ENCODE measurements at regions not wholly inside any gene's neighbourhood (a gene's known extent, or its start where the extent isn't known, plus 50 kb on each side); places are given as distances from the start of the nearest gene placed in this dataset.

DNA sequence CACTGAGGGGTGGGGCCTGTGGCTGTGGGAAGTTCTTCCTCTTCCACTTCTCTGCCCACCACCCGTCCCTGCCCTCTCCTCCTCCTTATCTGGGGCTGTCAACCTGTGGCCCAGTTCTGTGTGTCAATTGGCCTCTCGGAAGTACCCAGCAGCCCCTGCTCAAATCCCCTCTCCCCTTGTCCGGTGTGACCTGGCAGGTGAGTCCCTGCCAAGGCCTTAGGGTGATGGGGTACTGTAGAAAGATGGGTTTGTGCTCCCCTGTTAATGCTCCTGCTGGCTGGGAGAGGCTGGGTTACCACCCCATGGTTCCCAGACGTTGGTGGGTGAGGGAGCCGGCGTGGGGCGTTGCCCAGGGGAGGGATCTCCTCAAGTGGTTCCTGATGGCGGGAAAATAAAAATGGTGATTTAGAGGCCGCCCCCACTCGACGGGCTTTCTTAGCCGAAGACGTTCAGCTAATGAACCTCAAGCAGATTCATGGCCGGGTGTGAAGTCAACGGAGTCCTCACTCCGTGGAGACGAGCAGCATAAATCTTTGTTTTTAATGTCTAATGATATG, 141.2 kb downstream of the URI1 start:
- no peak for DNase-seq

DNA sequence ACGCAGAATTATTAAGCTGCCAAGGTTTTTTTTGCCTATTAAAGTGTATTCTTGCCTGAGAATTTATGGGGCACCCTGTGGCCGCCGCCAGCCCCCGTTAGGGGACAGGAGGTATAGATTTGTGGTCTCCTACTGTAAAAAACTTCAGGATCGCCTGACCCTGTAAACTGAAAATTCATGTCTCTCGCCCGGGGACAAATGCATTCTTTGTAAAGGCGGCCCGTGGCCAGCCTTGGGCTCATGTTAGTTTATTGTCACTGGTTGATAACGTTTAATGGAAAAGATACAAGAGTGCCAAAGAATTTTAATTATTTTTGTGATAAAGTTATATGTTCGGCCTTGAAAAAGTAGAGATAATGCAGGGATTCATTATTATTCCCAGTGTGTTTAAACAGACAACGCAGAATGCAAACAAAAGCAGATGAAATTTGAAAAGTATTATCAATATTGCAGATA, 141.7 kb downstream of the URI1 start:
- DNase-seq: no peak

DNA sequence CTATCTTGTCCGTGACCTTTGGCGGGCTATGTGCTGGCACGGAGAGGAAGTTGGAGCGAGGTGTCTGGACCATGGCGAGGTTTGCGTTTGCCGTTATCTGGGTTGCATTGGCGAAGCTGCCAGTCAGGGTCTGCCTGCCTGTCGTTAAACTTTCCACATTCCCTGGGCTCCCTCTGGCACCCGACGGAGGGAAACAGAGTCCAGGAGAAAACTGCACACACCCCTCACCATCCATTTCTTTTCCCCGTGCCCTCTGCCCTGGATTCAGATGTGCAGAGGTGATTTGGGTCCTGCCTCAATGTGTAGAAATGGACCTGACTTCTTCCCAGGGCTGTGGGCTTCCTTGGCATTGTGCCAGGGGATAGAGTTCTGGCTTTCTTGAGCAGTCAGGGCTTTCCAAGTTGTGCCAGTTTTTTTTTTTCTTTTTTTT, 142.4 kb downstream of the URI1 start:
- DNase-seq: no peak

GRCh38 chr19:30085394-30085793, 143.4 kb downstream of the URI1 start:
- DNase-seq: no peak

- no peak for DNase-seq
These were observed 144.2 kb downstream of the URI1 start for GRCh38 chr19:30086220-30086619.

DNA sequence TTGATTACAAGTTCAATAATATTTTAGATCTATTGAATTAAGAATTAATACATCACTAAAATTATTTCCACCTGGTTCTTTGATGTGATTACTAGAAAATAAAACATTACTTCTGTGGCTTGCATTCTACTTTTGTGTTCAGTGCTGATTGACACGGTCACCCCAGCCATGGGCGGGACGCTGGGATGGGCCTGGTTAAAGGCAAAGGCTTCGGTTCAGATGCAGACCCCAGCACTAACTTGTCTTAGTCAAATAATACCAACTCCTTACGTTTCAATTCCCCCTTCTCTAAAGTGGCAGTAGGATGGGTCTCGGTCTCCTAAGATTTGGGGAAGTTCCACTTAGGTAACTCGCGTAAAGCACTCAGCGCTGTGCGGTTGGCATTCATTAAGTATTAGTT, 144.9 kb downstream of the URI1 start:
- no peak for DNase-seq

DNA sequence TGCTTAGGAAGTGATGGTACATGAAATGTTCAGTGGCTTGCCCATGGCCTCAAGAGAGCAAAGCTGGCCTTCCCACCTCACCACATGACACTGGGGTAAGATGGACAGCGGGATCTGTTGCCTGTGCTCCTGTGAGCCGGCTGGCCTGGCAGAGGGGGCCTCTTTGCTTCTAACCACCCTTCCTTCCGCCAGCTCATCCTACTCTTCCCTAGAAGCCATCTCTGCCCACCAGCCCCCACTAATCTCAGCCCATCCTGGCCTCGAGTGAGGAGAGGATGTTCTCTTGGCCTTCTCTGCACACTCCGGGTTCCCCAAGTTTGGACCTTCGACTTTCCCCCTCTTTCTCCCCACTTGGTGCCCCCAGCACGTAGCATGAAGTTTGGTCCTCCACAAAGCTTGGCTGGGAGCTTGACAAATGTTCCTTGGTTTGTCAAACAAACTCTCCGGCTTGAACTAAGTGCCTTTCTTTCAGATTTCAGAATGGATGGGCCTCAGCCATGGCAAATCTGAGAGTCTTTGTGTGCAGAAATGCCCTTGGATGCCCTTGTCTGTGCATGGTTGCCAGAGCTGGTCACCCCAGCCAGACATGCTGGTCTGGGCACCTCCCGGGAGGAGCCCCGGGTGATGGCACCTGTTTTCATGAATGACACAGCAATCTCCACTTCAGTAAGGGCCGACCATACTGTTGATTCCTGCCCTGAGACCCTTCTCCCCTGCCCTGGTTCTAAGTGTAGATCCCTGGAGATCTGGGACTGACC, 145.5 kb downstream of the URI1 start:
- no peak for DNase-seq

DNA sequence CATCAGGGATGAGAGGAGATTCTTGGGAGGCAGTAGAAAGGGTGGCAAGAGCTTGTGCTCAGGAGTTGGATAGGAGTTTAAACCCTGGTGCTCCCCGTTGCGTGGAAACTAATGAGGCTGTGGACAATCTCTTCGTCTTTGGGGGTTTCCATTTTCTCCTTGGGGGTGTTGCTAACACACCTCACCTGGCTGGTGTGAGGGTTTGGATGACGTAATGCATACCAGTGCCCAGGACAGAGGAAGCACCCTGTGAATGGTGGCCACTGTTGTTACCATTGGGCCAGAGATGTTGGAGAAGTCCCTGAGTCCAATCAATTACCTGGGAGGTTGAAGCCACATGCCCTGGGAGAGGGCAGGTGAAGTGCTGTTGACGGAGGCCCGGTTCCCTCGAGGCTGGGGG, 146.5 kb downstream of the URI1 start:
- no peak for DNase-seq

DNA sequence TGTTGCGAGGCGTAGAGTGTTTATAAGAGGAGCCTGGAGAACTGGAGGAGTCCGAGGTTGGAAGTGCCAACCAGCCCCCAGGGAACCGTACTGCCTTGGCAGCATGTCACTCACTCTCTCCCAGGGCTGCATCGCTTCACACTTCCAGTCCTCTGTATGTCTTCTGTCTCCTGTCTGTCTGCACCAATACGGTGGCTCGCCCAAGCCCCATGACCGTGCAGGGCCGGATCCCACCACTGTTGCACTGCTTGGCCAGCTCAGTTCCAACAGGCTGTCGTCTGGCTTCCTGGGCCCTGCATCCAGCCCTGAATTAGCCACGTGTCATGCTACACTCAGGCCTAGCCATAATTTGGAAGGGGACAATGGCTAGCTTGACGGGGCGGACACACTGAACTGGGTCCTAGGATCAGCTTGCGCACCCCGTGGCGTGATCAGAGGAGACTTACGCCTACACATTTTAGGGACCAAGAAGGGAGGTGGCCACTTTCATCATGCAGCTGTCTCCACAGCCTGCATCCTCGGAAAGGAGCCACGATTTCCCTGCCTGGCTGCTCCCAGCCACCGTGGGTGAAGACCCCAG, 147.1 kb downstream of the URI1 start:
- DNase-seq: no peak

GRCh38 chr19:30090476-30090875, 148.4 kb downstream of the URI1 start:
- DNase-seq: no peak

DNA sequence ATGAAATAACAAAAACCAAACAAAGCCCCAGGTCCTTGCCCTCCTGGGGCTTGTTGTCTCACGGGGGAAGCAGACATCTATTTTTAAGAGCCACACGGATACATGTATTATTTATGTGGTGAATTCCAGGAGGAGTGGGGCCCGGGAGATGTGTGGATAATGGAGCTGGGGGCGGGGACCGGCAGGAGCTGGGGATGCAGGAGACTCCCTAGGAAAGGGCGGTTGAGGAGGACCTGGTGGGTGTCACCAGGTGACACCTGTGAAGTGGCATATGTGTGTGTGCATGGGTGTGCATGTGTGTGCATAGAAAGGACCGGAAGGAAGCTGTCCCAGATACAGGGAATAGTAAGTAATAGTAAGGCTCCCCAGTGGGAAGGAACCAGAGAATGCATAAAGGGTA, 148.9 kb downstream of the URI1 start:
- DNase-seq: no peak

DNA sequence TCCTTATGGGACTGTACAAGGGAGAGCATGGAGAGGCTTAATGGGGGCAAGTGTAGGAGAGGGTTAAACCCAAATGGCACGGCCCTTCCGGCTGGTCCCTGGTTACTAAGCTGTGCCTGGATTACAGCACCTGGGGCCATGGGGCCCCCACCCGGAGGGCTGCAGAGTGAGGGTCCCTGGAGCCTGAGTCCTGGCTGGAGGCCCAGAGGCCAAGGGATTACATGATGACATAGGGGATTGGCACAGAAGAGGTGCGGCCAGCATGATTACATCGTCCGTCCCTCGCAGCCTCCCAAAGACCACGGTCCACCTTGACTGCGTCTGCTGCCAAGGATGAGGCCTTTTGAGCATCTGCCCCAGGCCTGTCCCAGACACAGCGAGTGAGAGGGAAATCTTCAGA, 149.4 kb downstream of the URI1 start:
- DNase-seq: no peak

DNA sequence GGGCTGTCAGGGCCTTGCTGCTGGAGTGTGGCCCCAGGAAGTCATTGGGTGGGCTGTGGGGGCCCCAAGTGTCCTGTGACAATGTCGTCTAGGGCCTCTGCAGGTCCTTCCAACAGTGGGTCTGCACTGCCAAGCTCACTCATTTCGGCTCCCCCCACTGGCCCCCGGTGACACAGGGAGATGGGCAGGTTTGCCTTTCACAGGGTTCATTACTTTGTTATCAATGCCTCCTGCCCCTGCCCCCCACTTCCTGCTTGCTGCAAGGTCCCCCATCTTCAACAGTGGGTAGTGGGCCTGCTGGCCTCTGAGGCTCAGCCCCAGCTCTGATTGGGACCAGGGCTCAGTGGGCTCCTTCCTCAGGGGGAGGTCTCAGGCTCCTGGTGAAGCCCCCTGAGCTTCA, 149.8 kb downstream of the URI1 start:
- no peak for DNase-seq

GRCh38 chr19:30092721-30093569, 150.9 kb downstream of the URI1 start:
- no peak for DNase-seq

DNA sequence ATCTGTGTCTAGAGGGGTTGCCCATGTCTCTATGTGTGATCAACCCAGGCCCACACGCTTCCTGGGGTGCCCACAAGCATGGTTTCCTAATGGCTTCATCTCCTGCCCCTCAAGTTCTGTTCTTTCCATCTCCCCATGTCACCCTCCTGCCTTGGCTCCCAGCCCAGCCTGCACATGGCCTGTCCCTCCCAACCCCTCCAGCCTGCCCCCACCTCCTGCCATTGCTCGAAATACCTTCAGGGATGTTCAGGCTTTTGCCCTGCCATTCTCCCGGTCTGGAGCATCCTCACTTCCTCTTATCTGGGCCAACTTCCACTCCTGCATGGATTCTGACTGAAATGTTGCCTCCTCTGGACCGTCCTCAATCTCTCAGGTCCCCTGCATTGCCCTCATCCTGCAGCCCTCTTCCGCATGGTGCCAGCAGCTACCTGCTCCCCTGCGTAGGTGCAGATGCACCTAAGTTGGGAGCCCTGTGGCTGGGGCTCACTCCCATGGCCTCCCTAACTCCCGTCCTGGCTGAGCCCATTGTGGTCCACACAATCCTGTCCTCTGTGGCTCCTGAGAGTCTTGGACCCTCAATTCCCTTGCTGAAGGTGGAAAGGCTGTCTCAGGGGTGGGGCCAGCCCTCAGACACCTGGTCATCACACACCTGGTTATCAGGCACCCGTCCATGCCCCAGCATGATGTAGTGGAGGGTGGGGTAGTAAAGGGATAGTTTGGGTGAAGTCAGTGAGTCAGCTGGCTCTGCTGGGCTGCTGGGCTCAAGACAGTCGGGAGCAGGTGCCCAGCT, 152.1 kb downstream of the URI1 start:
- no peak for DNase-seq

DNA sequence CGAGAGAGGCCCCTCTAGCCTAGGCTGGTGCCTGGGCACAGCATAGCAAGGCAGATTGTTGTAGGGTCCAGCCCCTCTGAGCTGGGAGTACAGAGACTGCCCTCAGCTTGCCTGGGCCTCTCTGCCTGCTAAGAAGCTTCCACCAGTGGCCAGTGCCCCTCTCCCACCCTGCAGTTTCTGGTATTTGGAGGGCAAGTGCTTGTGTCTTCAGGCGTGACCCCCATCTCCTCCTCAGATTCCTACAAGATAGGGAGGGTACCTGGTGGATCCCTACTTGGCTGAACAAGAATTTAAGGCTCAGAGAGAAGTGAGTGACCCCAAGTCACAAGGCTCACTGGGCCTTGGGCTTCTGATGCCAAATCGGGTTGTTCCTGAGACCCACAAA, 152.7 kb downstream of the URI1 start:
- peak; percentile 3 for DNase-seq

- no peak for DNase-seq
These were observed 153.1 kb downstream of the URI1 start for GRCh38 chr19:30095171-30095570.

GRCh38 chr19:30096596-30097370, 154.7 kb downstream of the URI1 start:
- no peak for DNase-seq

GRCh38 chr19:30097746-30098280, 155.8 kb downstream of the URI1 start:
- no peak for DNase-seq

GRCh38 chr19:30102239-30102638, 160.2 kb downstream of the URI1 start:
- no peak for DNase-seq

- no peak for DNase-seq
These were observed 160.6 kb downstream of the URI1 start for GRCh38 chr19:30102666-30103065.

- DNase-seq: no peak
These were observed 161.9 kb downstream of the URI1 start for GRCh38 chr19:30103981-30104380.
